ENCODE measurements at regions not wholly inside any gene's neighbourhood (a gene's known extent, or its start where the extent isn't known, plus 50 kb on each side); places are given as distances from the start of the nearest gene placed in this dataset.
"Not testable (repeated sequence)": the region's sequence is repeated elsewhere in the genome, so short reads cannot be mapped to it uniquely, and the experiment has no call there.

DNA sequence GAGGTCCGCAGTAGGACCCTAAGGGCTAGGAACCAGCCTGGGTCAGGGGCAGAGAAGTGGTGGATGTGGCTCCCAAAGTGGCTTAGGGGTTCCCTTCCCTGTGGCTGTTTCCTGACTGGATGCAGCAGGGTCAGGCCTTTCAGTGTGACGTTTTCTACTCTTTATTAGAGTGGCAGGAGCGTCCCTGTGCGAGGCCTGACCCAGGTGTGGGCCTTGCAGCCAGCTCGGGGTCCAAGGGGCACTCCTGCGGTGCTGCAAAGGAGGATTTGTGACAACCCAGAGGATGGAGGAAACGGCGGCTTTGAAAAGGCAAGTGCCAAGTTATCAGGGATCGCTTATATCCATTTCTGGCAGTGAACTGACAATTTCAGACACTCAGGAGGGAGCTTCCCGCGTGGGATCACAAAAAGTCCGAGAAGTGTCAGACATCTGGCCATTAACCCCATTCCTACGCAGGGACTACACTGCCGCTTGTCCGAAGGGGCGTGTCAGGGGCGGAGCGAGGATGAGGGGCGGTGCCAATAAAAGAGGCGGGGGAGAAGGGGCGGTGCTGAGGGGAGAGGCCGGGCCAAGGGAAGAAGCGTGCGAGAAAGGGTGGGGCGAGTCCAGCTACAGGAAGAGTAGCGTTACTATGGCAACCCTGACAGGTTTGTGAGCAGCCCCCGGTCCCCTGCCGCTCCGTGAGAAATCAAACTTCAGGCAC, 98.8 kb upstream of the ZNF722 start:
- peaks cover 6% of the 10 kb centered on the region for H3K4me1 ChIP-seq (ENCODE audit: insufficient read depth)
- no peak for TF ChIP-seq EP300 (IDR thresholded peaks at IDR 0.05)
- TF ChIP-seq POLR2A (IDR thresholded peaks at IDR 0.05), result no peak
- TF ChIP-seq, protein P1, sequence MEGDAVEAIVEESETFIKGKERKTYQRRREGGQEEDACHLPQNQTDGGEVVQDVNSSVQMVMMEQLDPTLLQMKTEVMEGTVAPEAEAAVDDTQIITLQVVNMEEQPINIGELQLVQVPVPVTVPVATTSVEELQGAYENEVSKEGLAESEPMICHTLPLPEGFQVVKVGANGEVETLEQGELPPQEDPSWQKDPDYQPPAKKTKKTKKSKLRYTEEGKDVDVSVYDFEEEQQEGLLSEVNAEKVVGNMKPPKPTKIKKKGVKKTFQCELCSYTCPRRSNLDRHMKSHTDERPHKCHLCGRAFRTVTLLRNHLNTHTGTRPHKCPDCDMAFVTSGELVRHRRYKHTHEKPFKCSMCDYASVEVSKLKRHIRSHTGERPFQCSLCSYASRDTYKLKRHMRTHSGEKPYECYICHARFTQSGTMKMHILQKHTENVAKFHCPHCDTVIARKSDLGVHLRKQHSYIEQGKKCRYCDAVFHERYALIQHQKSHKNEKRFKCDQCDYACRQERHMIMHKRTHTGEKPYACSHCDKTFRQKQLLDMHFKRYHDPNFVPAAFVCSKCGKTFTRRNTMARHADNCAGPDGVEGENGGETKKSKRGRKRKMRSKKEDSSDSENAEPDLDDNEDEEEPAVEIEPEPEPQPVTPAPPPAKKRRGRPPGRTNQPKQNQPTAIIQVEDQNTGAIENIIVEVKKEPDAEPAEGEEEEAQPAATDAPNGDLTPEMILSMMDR (IDR thresholded peaks at IDR 0.05), result no peak
- H3K36me3 ChIP-seq, result no peaks in the 10 kb centered on the region
- no peak overlapping the region for H3K27ac ChIP-seq
- peak overlapping the region; percentile 41 for H3K4me3 ChIP-seq
- no peaks in the 10 kb centered on the region for H3K9me3 ChIP-seq
- no peaks in the 10 kb centered on the region for H3K27me3 ChIP-seq
- WGBS, 3 donors, result 9 to 43% (median 13%) methylated on average over 29 of the region's 29 CpGs
- intact Hi-C loops (cut with DNase I), result no loop called here
- peak; percentile 81 to 94 (median 92) for DNase-seq

DNA sequence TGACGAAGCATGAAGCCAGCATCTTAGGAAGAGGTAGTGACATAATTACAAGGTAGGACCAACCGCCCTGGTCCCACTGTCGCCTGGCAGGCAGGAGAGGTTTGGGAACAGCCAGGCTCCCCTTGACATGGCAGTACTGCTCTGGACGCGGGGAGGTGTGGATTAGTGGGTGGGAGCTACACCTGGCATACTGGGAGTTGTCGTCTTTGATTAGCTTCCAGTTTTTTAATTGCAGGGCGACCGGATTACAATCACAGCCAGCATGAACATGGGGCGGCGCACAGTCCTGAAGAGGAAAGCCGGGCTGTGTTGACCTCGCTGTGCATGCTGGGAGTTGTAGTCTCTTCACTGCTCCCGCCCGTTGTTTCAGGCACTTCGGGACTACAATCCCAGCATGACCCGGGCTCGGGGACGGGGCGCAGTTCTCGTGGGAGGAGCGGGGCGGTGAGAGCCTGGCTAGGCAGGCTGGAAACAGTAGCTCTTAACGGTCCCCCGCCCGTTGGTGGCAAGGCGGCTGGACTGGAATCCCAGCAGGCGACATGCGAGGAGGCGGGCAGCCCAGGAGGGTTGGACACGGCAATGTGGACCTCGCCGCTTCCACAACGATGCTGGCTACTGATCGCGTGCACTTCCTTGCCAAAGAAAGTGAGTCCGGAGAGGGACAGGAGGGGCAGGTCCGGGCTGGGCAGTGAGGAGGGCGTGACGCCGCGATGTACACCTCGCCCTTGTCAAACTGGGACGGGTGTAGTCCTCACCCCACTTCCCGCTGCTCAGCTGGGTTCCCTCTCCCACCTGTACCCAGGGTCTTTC, 98.0 kb upstream of the ZNF722 start:
- H3K4me3 ChIP-seq, result peak overlapping the region; percentile 41
- H3K36me3 ChIP-seq, result no peaks in the 10 kb centered on the region
- H3K27ac ChIP-seq, result peak overlapping the region in 1 of 2 donors; percentile 52
- H3K4me1 ChIP-seq (ENCODE audit: insufficient read depth), result peaks cover 6% of the 10 kb centered on the region
- H3K27me3 ChIP-seq, result no peaks in the 10 kb centered on the region
- H3K9me3 ChIP-seq, result no peaks in the 10 kb centered on the region
- intact Hi-C loops (cut with DNase I), result no loop called here
- WGBS, 3 donors, result 1 to 28% (median 1%) methylated on average over 37 to 44 of the region's 44 CpGs
- DNase-seq, result peak; percentile 88 to 94 (median 94)
- TF ChIP-seq, protein P1 (IDR thresholded peaks at IDR 0.05), result no peak
- TF ChIP-seq EP300 (IDR thresholded peaks at IDR 0.05) (no peak), POLR2A (IDR thresholded peaks at IDR 0.05) (no peak)

DNA sequence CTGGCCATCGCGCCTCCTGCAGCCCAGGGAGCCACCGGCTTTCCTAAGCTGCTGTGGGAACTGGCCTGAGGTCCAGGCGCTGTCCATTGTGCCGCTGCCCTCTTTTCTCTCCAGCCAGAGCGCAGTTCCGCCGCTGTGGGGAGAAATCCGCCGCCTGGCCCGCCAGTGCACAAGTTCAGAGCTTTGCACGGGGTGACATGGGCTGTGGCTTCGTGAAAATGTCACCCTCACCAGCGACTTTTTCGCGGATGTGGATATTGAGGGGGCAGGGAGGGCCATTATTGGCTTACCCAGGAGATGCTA, 97.5 kb upstream of the ZNF722 start:
- intact Hi-C loops (cut with DNase I), result not testable (repeated sequence)

DNA sequence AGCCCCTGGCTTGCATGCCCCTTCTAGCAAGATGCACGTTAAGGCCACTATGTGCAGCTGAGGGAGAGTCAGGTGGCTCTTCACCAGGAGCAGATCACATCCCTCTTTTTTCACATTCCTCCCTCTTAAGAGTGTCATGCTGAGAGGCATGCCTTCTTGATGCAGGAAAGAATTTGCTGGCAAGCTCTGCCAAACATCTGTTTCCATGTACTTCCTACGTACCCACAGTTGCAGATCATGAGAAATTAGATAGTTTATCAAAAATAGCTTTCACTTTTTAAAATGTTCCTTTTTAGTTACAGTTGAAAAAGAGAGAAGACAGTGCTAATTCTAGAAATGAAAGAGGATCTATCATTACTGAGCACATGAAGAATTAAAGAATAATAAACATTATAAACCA, 79.7 kb upstream of the ZNF722 start:
- H3K4me1 ChIP-seq (ENCODE audit: insufficient read depth), result no peaks in the 10 kb centered on the region
- intact Hi-C loops (cut with DNase I), result no loop called here
- no peaks in the 10 kb centered on the region for H3K36me3 ChIP-seq
- H3K27ac ChIP-seq, result no peak overlapping the region
- TF ChIP-seq, protein P1 (IDR thresholded peaks at IDR 0.05), result no peak
- TF ChIP-seq POLR2A (IDR thresholded peaks at IDR 0.05) (no peak), EP300 (IDR thresholded peaks at IDR 0.05) (no peak)
- DNase-seq, result no peak
- WGBS, 3 donors, result 8 to 14% (median 9%) methylated on average over 2 of the region's 2 CpGs
- H3K27me3 ChIP-seq, result no peaks in the 10 kb centered on the region
- no peak overlapping the region for H3K4me3 ChIP-seq
- no peaks in the 10 kb centered on the region for H3K9me3 ChIP-seq

More for the DNA sequence above, 97.5 kb upstream of the ZNF722 start:
- WGBS, 3 donors, result 2 to 18% (median 10%) methylated on average over 16 of the region's 16 CpGs
- H3K27me3 ChIP-seq; DNase-seq; H3K4me1 ChIP-seq (ENCODE audit: insufficient read depth); H3K36me3 ChIP-seq; H3K9me3 ChIP-seq: not testable (repeated sequence)
- H3K4me3 ChIP-seq, result peak overlapping the region; percentile 41
- H3K27ac ChIP-seq, result peak overlapping the region in 1 of 2 donors; percentile 52

DNA sequence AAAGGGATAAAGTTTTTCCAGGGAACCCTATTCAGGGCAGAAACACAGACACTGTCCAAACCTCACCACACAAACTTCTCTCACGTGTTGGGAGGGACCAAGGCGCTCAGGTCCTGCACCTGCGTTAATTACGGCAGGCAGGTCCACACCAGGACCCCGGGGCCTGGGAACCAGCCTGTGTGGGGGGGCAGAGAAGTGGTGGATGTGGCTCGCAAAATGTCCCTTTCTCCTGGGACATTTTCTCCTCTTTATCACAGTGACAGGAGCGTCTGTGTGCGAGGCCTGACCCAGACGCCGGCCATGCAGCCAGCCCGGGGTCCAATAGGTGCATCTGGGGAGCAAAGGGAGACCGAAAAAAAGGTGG, 73.4 kb upstream of the ZNF722 start:
- 3 to 35% (median 5%) methylated on average over 12 of the region's 12 CpGs for WGBS, 3 donors
- TF ChIP-seq POLR2A (IDR thresholded peaks at IDR 0.05) (no peak), EP300 (IDR thresholded peaks at IDR 0.05) (no peak)
- TF ChIP-seq, protein P1 (IDR thresholded peaks at IDR 0.05), result no peak
- no peaks in the 10 kb centered on the region for H3K27me3 ChIP-seq
- H3K4me3 ChIP-seq, result peak overlapping the region; percentile 46
- H3K4me1 ChIP-seq (ENCODE audit: insufficient read depth), result peaks cover 4% of the 10 kb centered on the region
- no peaks in the 10 kb centered on the region for H3K36me3 ChIP-seq
- H3K9me3 ChIP-seq, result no peaks in the 10 kb centered on the region
- peak overlapping the region in 1 of 2 donors; percentile 96 for H3K27ac ChIP-seq
- DNase-seq, result peak in 2 of 5 donors; percentile 20 to 39
- intact Hi-C loops (cut with DNase I), result no loop called here
